Neural cell (in vitro differentiated cells): ENCODE measurements at regions not wholly inside any gene's neighbourhood (a gene's known extent, or its start where the extent isn't known, plus 50 kb on each side); places are given as distances from the start of the nearest gene placed in this dataset.

ENCODE experiments used
- H2AFZ ChIP-seq: fragments of 200-600, 300-800 bp; sonication (generic), shearing (Covaris generic); 2 replicates; pipeline ENCODE4 v1.6.0; 2014; ENCODE audit warnings: low read depth, mild to moderate bottlenecking, antibody characterized with exemption, low read length, moderate library complexity
- H3F3A ChIP-seq: fragments of 200-600 bp; shearing (Covaris generic); 2 replicates; pipeline ENCODE4 v1.6.1; 2016; ENCODE audit warnings: mild to moderate bottlenecking, moderate library complexity, mixed read lengths, antibody characterized with exemption, low read length; ENCODE audit not compliant: insufficient read depth, poor library complexity, severe bottlenecking
- H3K27ac ChIP-seq: fragments of 200-600, 300-800 bp; sonication (generic), shearing (Covaris generic); 2 replicates; pipeline ENCODE4 v1.5.1; 2014; ENCODE audit warnings: mild to moderate bottlenecking, low read length, moderate library complexity
- H3K27me3 ChIP-seq: fragments of 300-800, 200-600 bp; sonication (generic), shearing (Covaris generic); 2 replicates; pipeline ENCODE4 v1.6.0; 2014; ENCODE audit warnings: mild to moderate bottlenecking, low read depth, low read length, moderate library complexity; ENCODE audit not compliant: insufficient read depth
- H3K36me3 ChIP-seq: fragments of 300-800, 200-600 bp; sonication (generic), shearing (Covaris generic); 2 replicates; pipeline ENCODE4 v1.5.1; 2014; ENCODE audit warnings: mild to moderate bottlenecking, antibody characterized with exemption, low read length, moderate library complexity; ENCODE audit not compliant: insufficient read depth
- H3K4me2 ChIP-seq: fragments of 300-800, 200-600 bp; sonication (generic), shearing (Covaris generic); 2 replicates; pipeline ENCODE4 v1.6.0; 2014; ENCODE audit warnings: mild to moderate bottlenecking, low read length
- H3K4me3 ChIP-seq: fragments of 300-800, 200-600 bp; sonication (generic), shearing (Covaris generic); 2 replicates; pipeline ENCODE4 v1.5.1; 2014; ENCODE audit warnings: mild to moderate bottlenecking, low read length, moderate library complexity
- H3K79me2 ChIP-seq: fragments of 200-600 bp; shearing (Covaris generic); replicated peaks from 2 replicates; pipeline ENCODE4 v1.6.0; 2014; ENCODE audit warnings: mild to moderate bottlenecking, low read length, moderate library complexity; ENCODE audit not compliant: insufficient read depth
- H3K9ac ChIP-seq: fragments of 300-800, 200-600 bp; sonication (generic), shearing (Covaris generic); 2 replicates; pipeline ENCODE4 v1.6.1; 2016; ENCODE audit warnings: mild to moderate bottlenecking, low read length, mixed read lengths
- H3K9me2 ChIP-seq: fragments of 200-600 bp; shearing (Covaris generic); 2 replicates; pipeline ENCODE4 v1.6.1; 2016; ENCODE audit warnings: mild to moderate bottlenecking, low read length, mixed read lengths; ENCODE audit not compliant: insufficient read depth
- H3K9me3 ChIP-seq: fragments of 200-600, 300-800 bp; sonication (generic), shearing (Covaris generic); 2 replicates; pipeline ENCODE4 v1.6.1; 2016; ENCODE audit warnings: mild to moderate bottlenecking, mixed run types, low read length, moderate library complexity, mixed read lengths
- H4K20me1 ChIP-seq: fragments of 200-600 bp; shearing (Covaris generic); 2 replicates; pipeline ENCODE4 v1.6.1; 2016; ENCODE audit warnings: mild to moderate bottlenecking, mixed run types; ENCODE audit not compliant: insufficient read depth
- EP300 ChIP-seq: fragments of 450-650 bp; conservative IDR thresholded peaks from 2 replicates; pipeline ENCODE4 v1.6.1; 2014; ENCODE audit warnings: antibody characterized with exemption, mild to moderate bottlenecking, moderate library complexity; ENCODE audit not compliant: poor library complexity, severe bottlenecking
- EZH2 ChIP-seq: fragments of 200-600, 300-800 bp; shearing (Covaris generic), sonication (generic); IDR thresholded peaks from 2 replicates; pipeline ENCODE4 v1.6.1; 2014; ENCODE audit warnings: antibody characterized with exemption, low read length, borderline replicate concordance, mild to moderate bottlenecking; ENCODE audit not compliant: insufficient read depth, poor library complexity, severe bottlenecking
- MXI1 ChIP-seq: fragments of 450-650 bp; conservative IDR thresholded peaks from 2 replicates; pipeline ENCODE4 v1.6.1; 2014; ENCODE audit warnings: antibody characterized with exemption, mild to moderate bottlenecking; ENCODE audit not compliant: poor library complexity, severe bottlenecking
- POLR2AphosphoS5 ChIP-seq: IDR thresholded peaks from 2 replicates; pipeline ENCODE4 v1.6.1; 2012
- RAD21 ChIP-seq: fragments of 450-650 bp; conservative IDR thresholded peaks from 2 replicates; pipeline ENCODE4 v1.6.1; 2014; ENCODE audit warnings: antibody characterized with exemption, mild to moderate bottlenecking, moderate library complexity
- SMC3 ChIP-seq: fragments of 450-650 bp; conservative IDR thresholded peaks from 2 replicates; pipeline ENCODE4 v1.6.1; 2014; ENCODE audit warnings: antibody characterized with exemption, mild to moderate bottlenecking, moderate library complexity; ENCODE audit not compliant: poor library complexity
- TAF1 ChIP-seq: IDR thresholded peaks from 2 replicates; pipeline ENCODE4 v1.6.1; 2012; ENCODE audit warnings: low read depth
- TF ChIP-seq, protein P1 (sequence below): IDR thresholded peaks from 2 replicates; pipeline ENCODE4 v1.6.1; 2012; ENCODE audit warnings: borderline replicate concordance
- TF ChIP-seq, protein P2 (sequence below): fragments of 450-650 bp; IDR thresholded peaks from 2 replicates; pipeline ENCODE4 v1.5.1; 2014; ENCODE audit warnings: antibody characterized with exemption, mild to moderate bottlenecking, moderate library complexity; ENCODE audit not compliant: poor library complexity, severe bottlenecking

DNA sequence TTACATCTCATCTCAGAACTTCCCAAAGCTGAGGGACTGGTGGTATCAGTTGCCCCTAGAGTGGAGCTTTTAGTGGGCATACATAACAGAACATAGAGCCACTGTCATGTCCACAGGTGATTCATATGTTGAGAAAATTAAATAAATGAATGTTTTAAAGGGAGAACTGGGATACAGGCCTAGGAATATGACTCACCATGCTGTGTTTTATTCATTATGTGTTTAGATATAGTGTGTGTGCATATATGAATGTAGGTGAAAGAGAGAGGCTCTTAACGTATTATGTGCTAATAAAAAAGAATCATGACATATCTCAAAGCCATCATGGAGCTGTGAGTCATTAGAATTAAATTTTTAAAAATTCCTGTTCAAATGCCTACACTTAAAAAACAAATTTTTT, 332.2 kb upstream of the RSPO3 start:
- no peaks in the 10 kb centered on the region for H3K27me3 ChIP-seq
- no peaks in the 10 kb centered on the region for H3F3A ChIP-seq
- H3K27ac ChIP-seq: no peak overlapping the region
- TF ChIP-seq, protein P1, sequence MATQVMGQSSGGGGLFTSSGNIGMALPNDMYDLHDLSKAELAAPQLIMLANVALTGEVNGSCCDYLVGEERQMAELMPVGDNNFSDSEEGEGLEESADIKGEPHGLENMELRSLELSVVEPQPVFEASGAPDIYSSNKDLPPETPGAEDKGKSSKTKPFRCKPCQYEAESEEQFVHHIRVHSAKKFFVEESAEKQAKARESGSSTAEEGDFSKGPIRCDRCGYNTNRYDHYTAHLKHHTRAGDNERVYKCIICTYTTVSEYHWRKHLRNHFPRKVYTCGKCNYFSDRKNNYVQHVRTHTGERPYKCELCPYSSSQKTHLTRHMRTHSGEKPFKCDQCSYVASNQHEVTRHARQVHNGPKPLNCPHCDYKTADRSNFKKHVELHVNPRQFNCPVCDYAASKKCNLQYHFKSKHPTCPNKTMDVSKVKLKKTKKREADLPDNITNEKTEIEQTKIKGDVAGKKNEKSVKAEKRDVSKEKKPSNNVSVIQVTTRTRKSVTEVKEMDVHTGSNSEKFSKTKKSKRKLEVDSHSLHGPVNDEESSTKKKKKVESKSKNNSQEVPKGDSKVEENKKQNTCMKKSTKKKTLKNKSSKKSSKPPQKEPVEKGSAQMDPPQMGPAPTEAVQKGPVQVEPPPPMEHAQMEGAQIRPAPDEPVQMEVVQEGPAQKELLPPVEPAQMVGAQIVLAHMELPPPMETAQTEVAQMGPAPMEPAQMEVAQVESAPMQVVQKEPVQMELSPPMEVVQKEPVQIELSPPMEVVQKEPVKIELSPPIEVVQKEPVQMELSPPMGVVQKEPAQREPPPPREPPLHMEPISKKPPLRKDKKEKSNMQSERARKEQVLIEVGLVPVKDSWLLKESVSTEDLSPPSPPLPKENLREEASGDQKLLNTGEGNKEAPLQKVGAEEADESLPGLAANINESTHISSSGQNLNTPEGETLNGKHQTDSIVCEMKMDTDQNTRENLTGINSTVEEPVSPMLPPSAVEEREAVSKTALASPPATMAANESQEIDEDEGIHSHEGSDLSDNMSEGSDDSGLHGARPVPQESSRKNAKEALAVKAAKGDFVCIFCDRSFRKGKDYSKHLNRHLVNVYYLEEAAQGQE: no peak
- no peak for TF ChIP-seq EP300
- no peak for TF ChIP-seq RAD21
- no peak for TF ChIP-seq EZH2
- no peak for TF ChIP-seq SMC3
- TF ChIP-seq MXI1: no peak
- no peak for TF ChIP-seq POLR2AphosphoS5
- TF ChIP-seq, protein P2, sequence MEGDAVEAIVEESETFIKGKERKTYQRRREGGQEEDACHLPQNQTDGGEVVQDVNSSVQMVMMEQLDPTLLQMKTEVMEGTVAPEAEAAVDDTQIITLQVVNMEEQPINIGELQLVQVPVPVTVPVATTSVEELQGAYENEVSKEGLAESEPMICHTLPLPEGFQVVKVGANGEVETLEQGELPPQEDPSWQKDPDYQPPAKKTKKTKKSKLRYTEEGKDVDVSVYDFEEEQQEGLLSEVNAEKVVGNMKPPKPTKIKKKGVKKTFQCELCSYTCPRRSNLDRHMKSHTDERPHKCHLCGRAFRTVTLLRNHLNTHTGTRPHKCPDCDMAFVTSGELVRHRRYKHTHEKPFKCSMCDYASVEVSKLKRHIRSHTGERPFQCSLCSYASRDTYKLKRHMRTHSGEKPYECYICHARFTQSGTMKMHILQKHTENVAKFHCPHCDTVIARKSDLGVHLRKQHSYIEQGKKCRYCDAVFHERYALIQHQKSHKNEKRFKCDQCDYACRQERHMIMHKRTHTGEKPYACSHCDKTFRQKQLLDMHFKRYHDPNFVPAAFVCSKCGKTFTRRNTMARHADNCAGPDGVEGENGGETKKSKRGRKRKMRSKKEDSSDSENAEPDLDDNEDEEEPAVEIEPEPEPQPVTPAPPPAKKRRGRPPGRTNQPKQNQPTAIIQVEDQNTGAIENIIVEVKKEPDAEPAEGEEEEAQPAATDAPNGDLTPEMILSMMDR: no peak
- no peak for TF ChIP-seq TAF1
- H3K4me2 ChIP-seq: no peak overlapping the region
- no peak overlapping the region for H3K9ac ChIP-seq
- no peak overlapping the region for H2AFZ ChIP-seq
- no peaks in the 10 kb centered on the region for H4K20me1 ChIP-seq
- no peaks in the 10 kb centered on the region for H3K36me3 ChIP-seq
- no peaks in the 10 kb centered on the region for H3K9me3 ChIP-seq
- H3K79me2 ChIP-seq: no peaks in the 10 kb centered on the region
- no peaks in the 10 kb centered on the region for H3K9me2 ChIP-seq
- no peak overlapping the region for H3K4me3 ChIP-seq

DNA sequence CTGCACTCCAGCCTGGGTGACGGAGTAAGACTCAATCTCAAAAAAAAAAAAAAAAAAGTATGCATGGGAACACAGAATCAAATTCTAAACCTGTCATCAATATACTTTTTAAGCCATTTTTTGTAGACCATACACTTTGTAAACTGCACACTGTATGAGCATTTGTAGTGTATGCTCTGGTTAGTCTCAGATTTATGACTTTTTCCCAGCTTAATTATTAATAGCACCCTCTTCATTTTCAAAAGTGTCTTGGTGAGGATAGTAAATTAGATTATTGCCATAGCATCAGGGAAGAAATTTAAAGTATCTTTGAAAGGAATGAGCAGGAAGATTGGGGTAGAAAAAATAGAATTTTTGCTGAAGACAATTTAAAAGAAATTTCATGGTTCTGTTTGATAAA, 330.8 kb upstream of the RSPO3 start:
- Histone ChIP-seq H4K20me1 (no peaks in the 10 kb centered on the region), H2AFZ (no peak overlapping the region), H3K79me2 (no peaks in the 10 kb centered on the region), H3K9me3 (no peaks in the 10 kb centered on the region), H3K9me2 (no peaks in the 10 kb centered on the region), H3K27ac (no peak overlapping the region), H3K9ac (no peak overlapping the region), H3K4me3 (no peak overlapping the region), H3K36me3 (no peaks in the 10 kb centered on the region), H3K27me3 (no peaks in the 10 kb centered on the region), H3F3A (no peaks in the 10 kb centered on the region), H3K4me2 (no peak overlapping the region)
- TF ChIP-seq SMC3 (no peak), POLR2AphosphoS5 (no peak), EP300 (no peak), RAD21 (no peak), TAF1 (no peak), EZH2 (no peak), MXI1 (no peak)
- TF ChIP-seq, protein P2: no peak
- TF ChIP-seq, protein P1: no peak
